AG04450 (cell line): ENCODE measurements at regions not wholly inside any gene's neighbourhood (a gene's known extent, or its start where the extent isn't known, plus 50 kb on each side); places are given as distances from the start of the nearest gene placed in this dataset.

Experiments used
- CTCF ChIA-PET: fragments of 300-600, 350-600 bp; formaldehyde crosslinking; extraction: SDS; loops from one replicate; lab custom pipeline; 2022; ENCODE audit warnings: antibody characterized with exemption, inconsistent platforms; lab: Charles Lee
- POLR2A ChIA-PET: fragments of 350-600 bp; formaldehyde crosslinking; extraction: SDS; loops from one replicate; lab custom pipeline; 2021; ENCODE audit warnings: antibody characterized with exemption, inconsistent platforms; lab: Yijun Ruan, JAX
- DNase-seq: peaks from one replicate; pipeline ENCODE4 v3.0.0-alpha.2; 2011; ENCODE audit warnings: low read depth, low spot score
- H3K27ac ChIP-seq: one replicate; pipeline ENCODE4 v1.5.1; 2012; ENCODE audit warnings: low read depth, low read length, control low read depth
- H3K27me3 ChIP-seq: one replicate; pipeline ENCODE4 v1.6.0; 2012; ENCODE audit warnings: low read length; ENCODE audit not compliant: control insufficient read depth, insufficient read depth
- H3K4me3 ChIP-seq: 2 replicates; pipeline ENCODE4 v1.5.1; 2011; ENCODE audit warnings: mild to moderate bottlenecking, low read depth, low read length, control low read depth
- H3K9me3 ChIP-seq: 2 replicates; pipeline ENCODE4 v1.5.1; 2012; ENCODE audit warnings: low read length; ENCODE audit not compliant: control insufficient read depth, insufficient read depth
- TF ChIP-seq, protein P1 (sequence below): IDR thresholded peaks from 2 replicates; pipeline ENCODE4 v1.5.1; 2011; ENCODE audit warnings: low read depth, low read length, control low read depth, inconsistent platforms

DNA sequence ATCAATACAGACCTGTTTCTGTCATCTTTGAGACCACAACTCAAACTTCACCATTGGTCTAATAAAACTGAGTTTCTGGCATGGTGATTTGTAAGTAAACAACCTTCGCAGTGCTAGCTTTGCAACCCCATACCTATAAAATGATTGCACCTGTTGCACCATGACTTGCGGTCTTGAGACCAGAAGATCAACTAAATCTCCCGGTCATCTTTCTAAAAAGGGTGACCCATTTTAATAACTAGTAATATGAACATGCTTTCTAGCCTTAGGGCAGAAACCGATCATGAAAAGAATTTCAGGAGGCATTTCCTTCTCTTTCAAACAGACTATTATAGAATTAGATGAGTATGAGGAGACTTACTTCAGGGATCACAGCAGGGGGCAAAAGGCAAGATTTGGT, 151.9 kb upstream of the ZNF385D start:
- ChIA-PET CTCF (interaction anchor here (1.0 to 4.2 kb wide), 3 partner anchors 8 to 213 kb away, joined by 3 to 18 read pairs (median 4); no protein-coding TSS in a partner anchor), POLR2A (no interaction called here)
- Histone ChIP-seq H3K4me3 (no peak overlapping the region), H3K27ac (no peak overlapping the region), H3K27me3 (no peaks in the 10 kb centered on the region), H3K9me3 (no peaks in the 10 kb centered on the region)
- TF ChIP-seq, protein P1, sequence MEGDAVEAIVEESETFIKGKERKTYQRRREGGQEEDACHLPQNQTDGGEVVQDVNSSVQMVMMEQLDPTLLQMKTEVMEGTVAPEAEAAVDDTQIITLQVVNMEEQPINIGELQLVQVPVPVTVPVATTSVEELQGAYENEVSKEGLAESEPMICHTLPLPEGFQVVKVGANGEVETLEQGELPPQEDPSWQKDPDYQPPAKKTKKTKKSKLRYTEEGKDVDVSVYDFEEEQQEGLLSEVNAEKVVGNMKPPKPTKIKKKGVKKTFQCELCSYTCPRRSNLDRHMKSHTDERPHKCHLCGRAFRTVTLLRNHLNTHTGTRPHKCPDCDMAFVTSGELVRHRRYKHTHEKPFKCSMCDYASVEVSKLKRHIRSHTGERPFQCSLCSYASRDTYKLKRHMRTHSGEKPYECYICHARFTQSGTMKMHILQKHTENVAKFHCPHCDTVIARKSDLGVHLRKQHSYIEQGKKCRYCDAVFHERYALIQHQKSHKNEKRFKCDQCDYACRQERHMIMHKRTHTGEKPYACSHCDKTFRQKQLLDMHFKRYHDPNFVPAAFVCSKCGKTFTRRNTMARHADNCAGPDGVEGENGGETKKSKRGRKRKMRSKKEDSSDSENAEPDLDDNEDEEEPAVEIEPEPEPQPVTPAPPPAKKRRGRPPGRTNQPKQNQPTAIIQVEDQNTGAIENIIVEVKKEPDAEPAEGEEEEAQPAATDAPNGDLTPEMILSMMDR, result no peak
- DNase-seq, result no peak

DNA sequence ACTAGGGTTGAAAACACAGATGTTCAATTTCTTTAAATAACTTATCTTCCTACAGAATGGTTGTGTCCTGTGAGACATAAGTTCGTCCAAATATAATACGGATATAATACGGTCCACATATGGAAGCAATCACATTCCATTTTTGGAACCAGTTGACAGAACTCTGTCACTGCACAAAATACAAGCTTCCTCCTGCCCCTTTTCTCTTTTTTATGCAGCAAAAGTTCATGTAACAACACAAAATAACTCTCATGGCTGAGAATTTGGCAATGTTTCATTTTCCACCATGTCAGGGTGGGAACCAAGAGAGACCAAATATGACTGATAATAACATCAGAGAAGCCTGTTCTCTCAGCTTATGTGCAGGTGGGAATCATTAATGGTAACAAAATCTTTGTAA, 158.1 kb upstream of the ZNF385D start:
- DNase-seq, result no peak
- CTCF ChIA-PET, result interaction anchor here (0.8 kb wide), 1 partner anchor 14 kb away, joined by 6 read pairs; no protein-coding TSS in a partner anchor
- POLR2A ChIA-PET, result no interaction called here
- H3K27me3 ChIP-seq, result no peaks in the 10 kb centered on the region
- TF ChIP-seq, protein P1, result no peak
- H3K27ac ChIP-seq, result no peak overlapping the region
- H3K4me3 ChIP-seq, result no peak overlapping the region
- H3K9me3 ChIP-seq, result no peaks in the 10 kb centered on the region

DNA sequence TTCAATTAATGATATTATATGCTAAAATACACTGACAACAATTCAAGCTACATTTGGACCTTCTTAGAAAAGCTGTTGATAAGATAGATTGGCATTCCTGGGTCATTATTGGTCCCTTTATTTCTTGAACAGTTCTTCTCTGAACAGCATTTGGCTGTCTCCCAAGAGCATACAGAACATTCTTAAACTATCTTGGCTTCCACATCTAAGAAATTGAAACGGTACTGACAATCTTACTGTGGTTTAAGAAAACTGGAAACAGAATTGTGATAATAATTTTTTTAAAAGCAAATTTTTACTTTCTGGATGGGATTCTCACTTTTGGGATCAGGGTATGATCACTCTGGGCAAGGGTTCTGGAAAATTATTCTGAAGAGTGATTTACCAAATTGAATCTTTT, 161.7 kb upstream of the ZNF385D start:
- no peaks in the 10 kb centered on the region for H3K27me3 ChIP-seq
- ChIA-PET POLR2A (no interaction called here), CTCF (interaction anchor here (1.6 kb wide), 1 partner anchor 18 kb away, joined by 10 read pairs; no protein-coding TSS in a partner anchor)
- no peak overlapping the region for H3K27ac ChIP-seq
- DNase-seq, result no peak
- no peaks in the 10 kb centered on the region for H3K9me3 ChIP-seq
- TF ChIP-seq, protein P1, result no peak
- H3K4me3 ChIP-seq, result no peak overlapping the region

DNA sequence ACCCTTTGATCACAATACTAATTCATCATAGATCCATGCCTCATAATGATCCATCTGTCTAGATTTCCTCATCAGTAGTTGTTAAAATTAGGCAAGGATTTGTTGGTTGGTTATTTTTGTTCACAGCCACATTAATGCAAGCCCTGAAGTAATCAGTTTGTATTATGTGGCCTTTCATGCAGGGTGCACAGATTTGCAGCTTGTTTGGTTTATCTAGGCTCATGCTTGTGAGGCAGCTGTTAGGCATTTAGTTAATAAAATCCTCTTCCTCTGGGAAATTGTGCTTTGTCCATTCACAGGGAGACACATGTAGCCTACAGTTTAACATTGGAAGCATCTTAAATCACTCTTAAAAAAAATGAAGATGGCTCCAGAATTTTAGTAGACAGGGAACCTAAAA, 162.8 kb upstream of the ZNF385D start:
- Histone ChIP-seq H3K27me3 (no peaks in the 10 kb centered on the region), H3K27ac (no peak overlapping the region), H3K4me3 (no peak overlapping the region), H3K9me3 (no peaks in the 10 kb centered on the region)
- TF ChIP-seq, protein P1, result no peak
- CTCF ChIA-PET, result no interaction called here
- peak; percentile 34 for DNase-seq
- POLR2A ChIA-PET, result no interaction called here

DNA sequence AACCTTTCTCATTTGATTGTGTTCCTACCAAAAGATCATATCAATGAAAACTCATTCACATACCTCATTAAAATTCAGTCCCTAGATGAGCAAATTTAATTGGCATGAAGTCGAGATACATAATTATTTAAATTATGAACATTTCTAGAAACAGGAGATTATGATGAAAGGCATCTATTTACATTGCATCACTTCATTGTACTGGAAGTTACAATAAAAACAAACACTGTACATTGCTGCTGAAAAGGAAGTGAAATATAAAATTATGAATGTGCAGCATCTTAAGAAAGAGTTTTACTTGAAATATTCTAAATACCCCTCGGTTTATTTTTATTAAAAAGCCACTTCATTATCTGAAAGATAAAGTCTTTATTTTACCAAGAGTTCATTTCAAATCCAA, 163.4 kb upstream of the ZNF385D start:
- H3K27ac ChIP-seq, result no peak overlapping the region
- no peaks in the 10 kb centered on the region for H3K27me3 ChIP-seq
- DNase-seq, result no peak
- ChIA-PET POLR2A (no interaction called here), CTCF (no interaction called here)
- TF ChIP-seq, protein P1, result no peak
- H3K4me3 ChIP-seq, result no peak overlapping the region
- H3K9me3 ChIP-seq, result no peaks in the 10 kb centered on the region
